SK-MEL-5 (cell line): ENCODE measurements at regions not wholly inside any gene's neighbourhood (a gene's known extent, or its start where the extent isn't known, plus 50 kb on each side); places are given as distances from the start of the nearest gene placed in this dataset.

Experiments
- DNase-seq: peaks from one replicate; pipeline ENCODE4 v3.0.0-alpha.2; 2016; ENCODE audit warnings: low read depth, low spot score
- in situ Hi-C: cut with HindIII; loops from 2 replicates; pipeline ENCODE4 v1.10.0; 2016; ENCODE audit warnings: low sequenced_read_pairs, high pct_unique_total_duplicates, low pct_unique_long_range_greater_than_20kb

GRCh38 chr7:17058568-17058967 is 176.8 kb upstream of the AGR3 start:
- in situ Hi-C loops, result no loop called here
- no peak for DNase-seq

GRCh38 chr7:17060051-17060450 is 178.3 kb upstream of the AGR3 start:
- in situ Hi-C loops, result no loop called here
- no peak for DNase-seq

- in situ Hi-C loops, result no loop called here
These were observed 179.7 kb upstream of the AGR3 start for GRCh38 chr7:17061443-17061842.

GRCh38 chr7:17062151-17063044 is 180.6 kb upstream of the AGR3 start:
- DNase-seq, result no peak
- in situ Hi-C loops, result no loop called here

More at GRCh38 chr7:17061443-17061842, 179.7 kb upstream of the AGR3 start:
- DNase-seq, result no peak

- peak; percentile 49 for DNase-seq
- in situ Hi-C loops, result no loop called here
These were observed 181.2 kb upstream of the AGR3 start for GRCh38 chr7:17063045-17063383.

GRCh38 chr7:17067691-17068090 is 185.9 kb upstream of the AGR3 start:
- DNase-seq, result no peak
- in situ Hi-C loops, result no loop called here

GRCh38 chr7:17069146-17069545 is 187.4 kb upstream of the AGR3 start:
- in situ Hi-C loops, result no loop called here
- no peak for DNase-seq

GRCh38 chr7:17070231-17070708 is 188.5 kb upstream of the AGR3 start:
- in situ Hi-C loops, result no loop called here
- no peak for DNase-seq

- DNase-seq, result no peak
- in situ Hi-C loops, result no loop called here
These were observed 190.1 kb upstream of the AGR3 start for GRCh38 chr7:17071866-17072265.

GRCh38 chr7:17075601-17076255 is 193.9 kb upstream of the AGR3 start:
- in situ Hi-C loops, result no loop called here
- no peak for DNase-seq

GRCh38 chr7:17078298-17078697 is 196.5 kb upstream of the AGR3 start:
- in situ Hi-C loops, result no loop called here

GRCh38 chr7:17083392-17084165 is 201.8 kb upstream of the AGR3 start:
- DNase-seq, result no peak
- in situ Hi-C loops, result no loop called here

More at GRCh38 chr7:17078298-17078697, 196.5 kb upstream of the AGR3 start:
- DNase-seq, result no peak

GRCh38 chr7:17084166-17084475 is 202.3 kb upstream of the AGR3 start:
- in situ Hi-C loops, result no loop called here

GRCh38 chr7:17085186-17085585 is 203.4 kb upstream of the AGR3 start:
- DNase-seq, result no peak
- in situ Hi-C loops, result no loop called here

More at GRCh38 chr7:17084166-17084475, 202.3 kb upstream of the AGR3 start:
- DNase-seq, result no peak

GRCh38 chr7:17086403-17086802 is 204.6 kb upstream of the AGR3 start:
- in situ Hi-C loops, result no loop called here
- no peak for DNase-seq

GRCh38 chr7:17090751-17091150 is 207.7 kb upstream of the AHR start:
- peak; percentile 55 for DNase-seq
- in situ Hi-C loops, result no loop called here

GRCh38 chr7:17093461-17093860 is 205.0 kb upstream of the AHR start:
- no peak for DNase-seq
- in situ Hi-C loops, result no loop called here

GRCh38 chr7:17094963-17095574 is 203.4 kb upstream of the AHR start:
- peak; percentile 97 for DNase-seq
- in situ Hi-C loops, result no loop called here
